HEK293 (cell line): ENCODE measurements at regions not wholly inside any gene's neighbourhood (a gene's known extent, or its start where the extent isn't known, plus 50 kb on each side); places are given as distances from the start of the nearest gene placed in this dataset.

Experiments used
- CTCF ChIA-PET: fragments of 350-600 bp; formaldehyde crosslinking; extraction: SDS; loops from one replicate; lab custom pipeline; 2021; ENCODE audit warnings: antibody characterized with exemption; lab: Yijun Ruan, JAX
- POLR2A ChIA-PET: fragments of 300-600 bp; formaldehyde crosslinking; extraction: SDS; loops from one replicate; lab custom pipeline; 2020; ENCODE audit warnings: antibody characterized with exemption, inconsistent platforms; lab: Yijun Ruan, JAX
- H3K27ac ChIP-seq: fragments of 200-500 bp; sonication (Bioruptor generic); 2 replicates; pipeline ENCODE4 v1.5.1; 2014; ENCODE audit warnings: low read depth, low read length, control low read depth, inconsistent platforms; ENCODE audit errors: extremely low read depth
- H3K36me3 ChIP-seq, 2 experiments: fragments of 200-500 bp in 1 of 2; sonication (Bioruptor generic) in 1 of 2; 1 replicate in 1 of 2; 2 replicates in 1 of 2; pipeline ENCODE4 v1.5.1; 2014 to 2017; ENCODE audit warnings: inconsistent platforms in 2 of 2, low read length in 2 of 2; ENCODE audit not compliant: control insufficient read depth in 2 of 2, insufficient read depth in 1 of 2
- H3K4me1 ChIP-seq: fragments of 200-500 bp; sonication (Bioruptor generic); 2 replicates; pipeline ENCODE4 v1.5.1; 2014; ENCODE audit warnings: mild to moderate bottlenecking, low read length, inconsistent platforms; ENCODE audit not compliant: control insufficient read depth, insufficient read depth
- H3K4me3 ChIP-seq: 2 replicates; pipeline ENCODE4 v1.5.1; 2011; ENCODE audit warnings: low read depth, mild to moderate bottlenecking, control low read depth, low read length, moderate library complexity
- H3K9me3 ChIP-seq: fragments of 200-500 bp; sonication (Bioruptor generic); 2 replicates; pipeline ENCODE4 v1.5.1; 2014; ENCODE audit warnings: low read depth, low read length, inconsistent platforms; ENCODE audit not compliant: control insufficient read depth, insufficient read depth
- EGR2 ChIP-seq: fragments of 450-650 bp; formaldehyde crosslinking; IDR thresholded peaks from 2 replicates; pipeline ENCODE4 v1.5.1; 2016; ENCODE audit warnings: low read depth, missing biosample characterization, missing genetic modification characterization
- GLI4 ChIP-seq: fragments of 450-650 bp; formaldehyde crosslinking; IDR thresholded peaks from 2 replicates; pipeline ENCODE4 v1.5.1; 2016; ENCODE audit warnings: missing biosample characterization, missing genetic modification characterization
- HOXD13 ChIP-seq: sonication (generic); formaldehyde crosslinking; IDR thresholded peaks from 2 replicates; pipeline ENCODE4 v1.8.0; 2022; ENCODE audit warnings: missing genetic modification reagents, borderline replicate concordance
- KLF10 ChIP-seq: fragments of 450-650 bp; IDR thresholded peaks from 2 replicates; pipeline ENCODE4 v1.5.1; 2018; ENCODE audit warnings: missing biosample characterization, mild to moderate bottlenecking, missing genetic modification characterization
- MEIS1 ChIP-seq: sonication (generic); formaldehyde crosslinking; IDR thresholded peaks from 2 replicates; pipeline ENCODE4 v1.8.1; 2022; ENCODE audit warnings: missing genetic modification reagents, mild to moderate bottlenecking, borderline replicate concordance
- OVOL3 ChIP-seq: fragments of 450-650 bp; formaldehyde crosslinking; IDR thresholded peaks from 2 replicates; pipeline ENCODE4 v1.5.1; 2016; ENCODE audit warnings: missing biosample characterization, missing genetic modification characterization
- SETDB1 ChIP-seq: IDR thresholded peaks from one replicate; pipeline ENCODE4 v1.6.1; 2017; ENCODE audit warnings: mild to moderate bottlenecking, low read length, moderate library complexity, mixed read lengths; ENCODE audit not compliant: insufficient read length
- ZBTB1 ChIP-seq: fragments of 450-650 bp; formaldehyde crosslinking; IDR thresholded peaks from 2 replicates; pipeline ENCODE4 v1.5.1; 2016; ENCODE audit warnings: missing biosample characterization, missing genetic modification characterization
- ZFP41 ChIP-seq: fragments of 450-650 bp; formaldehyde crosslinking; IDR thresholded peaks from 2 replicates; pipeline ENCODE4 v1.5.1; 2016; ENCODE audit warnings: missing biosample characterization, missing genetic modification characterization, borderline replicate concordance
- ZFP69B ChIP-seq: fragments of 450-650 bp; formaldehyde crosslinking; IDR thresholded peaks from 2 replicates; pipeline ENCODE4 v1.5.1; 2016; ENCODE audit warnings: missing biosample characterization, missing genetic modification characterization
- ZNF157 ChIP-seq: fragments of 450-650 bp; formaldehyde crosslinking; IDR thresholded peaks from 2 replicates; pipeline ENCODE4 v1.5.1; 2016; ENCODE audit warnings: missing biosample characterization, missing genetic modification characterization
- ZNF169 ChIP-seq: fragments of 450-650 bp; formaldehyde crosslinking; IDR thresholded peaks from 2 replicates; pipeline ENCODE4 v1.5.1; 2016; ENCODE audit warnings: missing biosample characterization, missing genetic modification characterization
- ZNF174 ChIP-seq: fragments of 450-650 bp; formaldehyde crosslinking; IDR thresholded peaks from 2 replicates; pipeline ENCODE4 v1.5.0; 2017; ENCODE audit warnings: missing biosample characterization, mild to moderate bottlenecking, missing genetic modification characterization
- ZNF202 ChIP-seq: fragments of 450-650 bp; formaldehyde crosslinking; IDR thresholded peaks from 2 replicates; pipeline ENCODE4 v1.5.1; 2016; ENCODE audit warnings: missing biosample characterization, missing genetic modification characterization, borderline replicate concordance
- ZNF211 ChIP-seq: fragments of 450-650 bp; formaldehyde crosslinking; IDR thresholded peaks from 2 replicates; pipeline ENCODE4 v1.5.1; 2016; ENCODE audit warnings: low read depth, missing biosample characterization, missing genetic modification characterization
- ZNF214 ChIP-seq: fragments of 450-650 bp; formaldehyde crosslinking; IDR thresholded peaks from 2 replicates; pipeline ENCODE4 v1.5.1; 2017; ENCODE audit warnings: missing biosample characterization, mild to moderate bottlenecking, missing genetic modification characterization, borderline replicate concordance
- ZNF302 ChIP-seq: fragments of 450-650 bp; formaldehyde crosslinking; IDR thresholded peaks from 2 replicates; pipeline ENCODE4 v1.5.1; 2016; ENCODE audit warnings: missing biosample characterization, missing genetic modification characterization, low read depth
- ZNF335 ChIP-seq: fragments of 450-650 bp; formaldehyde crosslinking; conservative IDR thresholded peaks from 2 replicates; pipeline ENCODE4 v1.5.1; 2016; ENCODE audit warnings: missing biosample characterization, missing genetic modification characterization
- ZNF354C ChIP-seq: fragments of 450-650 bp; formaldehyde crosslinking; IDR thresholded peaks from 2 replicates; pipeline ENCODE4 v1.5.1; 2016; ENCODE audit warnings: missing biosample characterization, missing genetic modification characterization, low read depth, borderline replicate concordance
- ZNF391 ChIP-seq: fragments of 450-650 bp; formaldehyde crosslinking; IDR thresholded peaks from 2 replicates; pipeline ENCODE4 v1.5.1; 2016; ENCODE audit warnings: low read depth, missing biosample characterization, missing genetic modification characterization, borderline replicate concordance
- ZNF473 ChIP-seq: fragments of 450-650 bp; formaldehyde crosslinking; IDR thresholded peaks from 2 replicates; pipeline ENCODE4 v1.5.1; 2017; ENCODE audit warnings: missing biosample characterization, missing genetic modification characterization
- ZNF521 ChIP-seq: fragments of 450-650 bp; formaldehyde crosslinking; IDR thresholded peaks from 2 replicates; pipeline ENCODE4 v1.5.1; 2017; ENCODE audit warnings: missing biosample characterization, mild to moderate bottlenecking, missing genetic modification characterization
- ZNF555 ChIP-seq: fragments of 450-650 bp; formaldehyde crosslinking; conservative IDR thresholded peaks from 2 replicates; pipeline ENCODE4 v1.5.1; 2017; ENCODE audit warnings: missing biosample characterization, mild to moderate bottlenecking, missing genetic modification characterization, inconsistent platforms
- ZNF600 ChIP-seq: fragments of 450-650 bp; formaldehyde crosslinking; IDR thresholded peaks from 2 replicates; pipeline ENCODE4 v1.5.1; 2016; ENCODE audit warnings: missing biosample characterization, missing genetic modification characterization
- ZNF660 ChIP-seq: fragments of 450-650 bp; IDR thresholded peaks from 2 replicates; pipeline ENCODE4 v1.5.1; 2018; ENCODE audit warnings: missing biosample characterization, mild to moderate bottlenecking, missing genetic modification characterization
- ZNF670 ChIP-seq: fragments of 450-650 bp; formaldehyde crosslinking; IDR thresholded peaks from 2 replicates; pipeline ENCODE4 v1.5.1; 2016; ENCODE audit warnings: missing biosample characterization, missing genetic modification characterization, low read depth
- ZNF677 ChIP-seq: fragments of 450-650 bp; IDR thresholded peaks from 2 replicates; pipeline ENCODE4 v1.5.0; 2018; ENCODE audit warnings: missing biosample characterization, mild to moderate bottlenecking, missing genetic modification characterization, moderate library complexity
- ZNF707 ChIP-seq: fragments of 450-650 bp; formaldehyde crosslinking; IDR thresholded peaks from 2 replicates; pipeline ENCODE4 v1.5.1; 2016; ENCODE audit warnings: missing biosample characterization, missing genetic modification characterization
- ZNF747 ChIP-seq: fragments of 450-650 bp; formaldehyde crosslinking; IDR thresholded peaks from 2 replicates; pipeline ENCODE4 v1.5.1; 2016; ENCODE audit warnings: missing biosample characterization, missing genetic modification characterization
- ZNF776 ChIP-seq: fragments of 450-650 bp; formaldehyde crosslinking; IDR thresholded peaks from 2 replicates; pipeline ENCODE4 v1.5.0; 2017; ENCODE audit warnings: missing biosample characterization, missing genetic modification characterization, borderline replicate concordance
- ZSCAN16 ChIP-seq: fragments of 450-650 bp; formaldehyde crosslinking; IDR thresholded peaks from 2 replicates; pipeline ENCODE4 v1.5.1; 2016; ENCODE audit warnings: missing biosample characterization, missing genetic modification characterization
- TF ChIP-seq, protein P1 (sequence below): fragments of 450-650 bp; formaldehyde crosslinking; IDR thresholded peaks from 2 replicates; pipeline ENCODE4 v1.5.1; 2016; ENCODE audit warnings: missing biosample characterization, missing genetic modification characterization
- TF ChIP-seq, protein P2 (sequence below): fragments of 450-650 bp; formaldehyde crosslinking; IDR thresholded peaks from 2 replicates; pipeline ENCODE4 v1.5.1; 2016; ENCODE audit warnings: missing biosample characterization, missing genetic modification characterization
- TF ChIP-seq, protein P3 (sequence below): fragments of 450-650 bp; formaldehyde crosslinking; IDR thresholded peaks from 2 replicates; pipeline ENCODE4 v1.5.1; 2016; ENCODE audit warnings: missing biosample characterization, missing genetic modification characterization

DNA sequence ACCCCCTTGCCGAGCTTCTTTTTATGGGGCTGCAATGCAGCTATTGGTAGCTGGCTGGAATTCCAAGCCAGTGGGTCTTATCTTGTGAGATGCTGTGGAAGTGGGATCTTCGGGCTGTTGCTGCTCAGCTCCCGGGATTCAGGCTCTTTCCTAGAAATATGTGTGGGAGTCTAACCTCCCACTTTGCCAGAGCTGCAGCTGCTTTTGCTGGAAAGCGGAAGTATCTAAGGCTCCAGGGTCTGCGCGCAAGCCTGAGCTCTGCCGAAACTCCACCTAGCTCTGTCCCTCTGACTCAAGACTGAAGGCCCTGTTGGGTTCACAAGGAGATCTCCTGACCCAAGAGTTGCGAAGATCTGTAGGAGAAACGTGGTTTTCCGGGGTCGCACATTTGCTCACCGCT is 151.1 kb upstream of the ANKRD55 start:
- H3K9me3 ChIP-seq = no peaks in the 10 kb centered on the region
- no peaks in the 10 kb centered on the region for H3K36me3 ChIP-seq
- H3K4me3 ChIP-seq = no peak overlapping the region
- H3K4me1 ChIP-seq = no peaks in the 10 kb centered on the region
- ChIA-PET POLR2A (no interaction called here), CTCF (interaction anchor here (0.6 kb wide), 1 partner anchor 44 kb away, joined by 5 read pairs; no protein-coding TSS in a partner anchor)
- TF ChIP-seq ZFP41 (tag by site-specific recombination) (no peak), ZNF335 (tag by site-specific recombination) (no peak), OVOL3 (tag by site-specific recombination) (no peak), ZNF214 (tag by site-specific recombination) (no peak), ZNF354C (no peak), HOXD13 (CRISPR knock-in tag) (no peak), ZNF555 (tag by site-specific recombination) (no peak), ZNF707 (tag by site-specific recombination) (no peak), KLF10 (tag by site-specific recombination) (no peak), ZNF302 (no peak), ZNF174 (tag by site-specific recombination) (no peak), ZNF670 (tag by site-specific recombination) (no peak), ZNF521 (no peak)
- TF ChIP-seq, protein P1, sequence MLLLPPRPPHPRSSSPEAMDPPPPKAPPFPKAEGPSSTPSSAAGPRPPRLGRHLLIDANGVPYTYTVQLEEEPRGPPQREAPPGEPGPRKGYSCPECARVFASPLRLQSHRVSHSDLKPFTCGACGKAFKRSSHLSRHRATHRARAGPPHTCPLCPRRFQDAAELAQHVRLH (tag by site-specific recombination) = no peak
- H3K27ac ChIP-seq = no peak overlapping the region

DNA sequence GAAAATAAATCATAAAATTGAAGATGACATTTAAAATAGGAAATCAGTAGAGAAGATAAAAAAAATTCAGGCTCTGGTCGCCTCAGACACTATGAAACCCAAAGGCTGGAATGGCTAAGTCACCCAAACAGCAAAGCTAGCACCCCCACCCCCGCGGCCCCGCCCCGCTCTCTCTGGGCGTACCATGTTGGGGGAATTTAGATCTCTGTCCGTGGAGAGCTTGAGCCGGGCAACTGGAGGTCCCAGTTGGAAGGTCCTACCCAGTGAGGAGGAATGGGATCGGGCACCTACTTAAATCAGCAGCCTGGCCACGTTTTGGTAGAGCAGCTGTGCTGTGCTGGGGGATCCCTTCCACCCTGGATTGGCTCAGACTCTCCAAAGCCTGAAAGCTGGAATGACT is 150.6 kb upstream of the ANKRD55 start:
- no peak overlapping the region for H3K4me3 ChIP-seq
- no peaks in the 10 kb centered on the region for H3K36me3 ChIP-seq
- ChIA-PET POLR2A (no interaction called here), CTCF (no interaction called here)
- TF ChIP-seq ZNF776 (tag by site-specific recombination) = no peak
- TF ChIP-seq ZNF211 (tag by site-specific recombination) = no peak
- no peak for TF ChIP-seq ZNF391 (tag by site-specific recombination)
- no peak for TF ChIP-seq SETDB1
- TF ChIP-seq ZBTB1 (tag by site-specific recombination) = no peak
- TF ChIP-seq ZNF202 (tag by site-specific recombination) = no peak
- no peak for TF ChIP-seq MEIS1 (CRISPR knock-in tag)
- H3K4me1 ChIP-seq = no peaks in the 10 kb centered on the region
- no peaks in the 10 kb centered on the region for H3K9me3 ChIP-seq
- H3K27ac ChIP-seq = no peak overlapping the region

DNA sequence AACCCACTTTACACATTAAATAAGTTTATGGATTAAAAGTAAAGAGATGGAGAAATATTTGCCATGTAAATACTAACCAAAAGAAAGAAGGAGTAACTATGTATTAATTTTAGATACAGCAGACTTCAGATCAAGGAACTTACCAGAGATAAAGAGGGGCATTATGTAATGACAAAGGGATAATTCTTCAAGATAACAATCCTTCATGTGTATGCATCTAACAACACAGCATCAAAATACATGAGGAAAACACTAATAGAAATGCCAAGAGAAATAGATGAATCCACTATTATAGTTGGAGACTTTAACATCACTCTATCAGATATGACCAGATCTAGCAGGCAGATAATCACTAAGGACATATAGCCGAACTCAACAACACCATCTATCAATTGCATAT is 149.8 kb upstream of the ANKRD55 start:
- ChIA-PET CTCF (interaction anchor here (0.5 kb wide), 1 partner anchor 24 kb away, joined by 3 read pairs; no protein-coding TSS in a partner anchor), POLR2A (no interaction called here)
- Histone ChIP-seq H3K4me3 (no peak overlapping the region), H3K9me3 (no peaks in the 10 kb centered on the region), H3K27ac (no peak overlapping the region), H3K36me3 (no peaks in the 10 kb centered on the region), H3K4me1 (no peaks in the 10 kb centered on the region)
- TF ChIP-seq, protein P2, sequence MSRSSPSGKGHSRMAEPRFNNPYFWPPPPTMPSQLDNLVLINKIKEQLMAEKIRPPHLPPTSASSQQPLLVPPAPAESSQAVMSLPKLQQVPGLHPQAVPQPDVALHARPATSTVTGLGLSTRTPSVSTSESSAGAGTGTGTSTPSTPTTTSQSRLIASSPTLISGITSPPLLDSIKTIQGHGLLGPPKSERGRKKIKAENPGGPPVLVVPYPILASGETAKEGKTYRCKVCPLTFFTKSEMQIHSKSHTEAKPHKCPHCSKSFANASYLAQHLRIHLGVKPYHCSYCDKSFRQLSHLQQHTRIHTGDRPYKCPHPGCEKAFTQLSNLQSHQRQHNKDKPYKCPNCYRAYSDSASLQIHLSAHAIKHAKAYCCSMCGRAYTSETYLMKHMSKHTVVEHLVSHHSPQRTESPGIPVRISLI (tag by site-specific recombination) = no peak
- TF ChIP-seq ZNF169 (no peak), ZNF600 (tag by site-specific recombination) (no peak), ZNF747 (tag by site-specific recombination) (no peak), EGR2 (tag by site-specific recombination) (no peak), ZNF157 (no peak), ZFP69B (tag by site-specific recombination) (no peak), ZSCAN16 (no peak), ZNF677 (tag by site-specific recombination) (no peak), ZNF660 (tag by site-specific recombination) (no peak), GLI4 (tag by site-specific recombination) (no peak), ZNF473 (no peak)
- TF ChIP-seq, protein P3, sequence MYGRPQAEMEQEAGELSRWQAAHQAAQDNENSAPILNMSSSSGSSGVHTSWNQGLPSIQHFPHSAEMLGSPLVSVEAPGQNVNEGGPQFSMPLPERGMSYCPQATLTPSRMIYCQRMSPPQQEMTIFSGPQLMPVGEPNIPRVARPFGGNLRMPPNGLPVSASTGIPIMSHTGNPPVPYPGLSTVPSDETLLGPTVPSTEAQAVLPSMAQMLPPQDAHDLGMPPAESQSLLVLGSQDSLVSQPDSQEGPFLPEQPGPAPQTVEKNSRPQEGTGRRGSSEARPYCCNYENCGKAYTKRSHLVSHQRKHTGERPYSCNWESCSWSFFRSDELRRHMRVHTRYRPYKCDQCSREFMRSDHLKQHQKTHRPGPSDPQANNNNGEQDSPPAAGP (tag by site-specific recombination) = no peak
